ENCODE measurements at regions not wholly inside any gene's neighbourhood (a gene's known extent, or its start where the extent isn't known, plus 50 kb on each side); places are given as distances from the start of the nearest gene placed in this dataset.
"Not testable (repeated sequence)": the region's sequence is repeated elsewhere in the genome, so short reads cannot be mapped to it uniquely, and the experiment has no call there.

DNA sequence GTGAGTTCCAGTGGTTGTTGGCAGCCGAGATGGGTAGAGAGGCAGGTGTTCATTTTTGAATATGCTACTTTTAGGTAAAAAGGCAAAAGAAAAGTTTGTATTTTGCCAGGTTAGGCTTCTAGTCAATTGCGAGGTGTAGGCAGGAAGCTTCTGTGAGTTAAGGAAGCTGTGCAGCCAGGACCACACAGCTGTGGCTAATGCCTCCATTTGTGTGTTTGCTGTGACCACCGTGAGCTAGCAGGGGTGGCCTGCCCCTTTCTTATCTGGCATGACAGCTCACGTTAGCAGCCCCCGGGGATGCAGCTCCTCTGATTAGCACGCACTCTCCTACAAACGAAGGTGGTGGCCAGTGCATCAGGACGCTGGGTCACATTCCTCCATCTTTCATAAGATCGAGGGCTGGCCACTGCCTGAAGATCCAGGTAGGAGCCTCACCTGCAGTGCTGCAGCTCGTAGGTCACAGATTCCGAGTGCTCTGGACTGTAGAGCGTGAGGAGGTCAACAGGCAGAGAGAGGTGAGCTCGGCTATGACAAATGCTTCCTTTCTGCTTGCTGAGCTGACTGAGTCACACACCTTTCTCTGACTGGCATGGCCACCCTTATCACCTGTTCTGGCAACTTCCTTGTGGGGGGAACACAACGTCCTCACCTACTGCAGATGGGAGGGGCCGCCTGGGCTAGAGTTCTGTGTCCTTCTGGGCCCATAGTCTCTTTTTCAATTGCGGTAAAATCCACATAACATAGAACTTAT is 244.4 kb downstream of the HS3ST3B1 start:
- no peak overlapping the region for H3K4me3 ChIP-seq (replicated peaks; ENCODE audit: low read depth, low read length)
- TF ChIP-seq, protein P1, sequence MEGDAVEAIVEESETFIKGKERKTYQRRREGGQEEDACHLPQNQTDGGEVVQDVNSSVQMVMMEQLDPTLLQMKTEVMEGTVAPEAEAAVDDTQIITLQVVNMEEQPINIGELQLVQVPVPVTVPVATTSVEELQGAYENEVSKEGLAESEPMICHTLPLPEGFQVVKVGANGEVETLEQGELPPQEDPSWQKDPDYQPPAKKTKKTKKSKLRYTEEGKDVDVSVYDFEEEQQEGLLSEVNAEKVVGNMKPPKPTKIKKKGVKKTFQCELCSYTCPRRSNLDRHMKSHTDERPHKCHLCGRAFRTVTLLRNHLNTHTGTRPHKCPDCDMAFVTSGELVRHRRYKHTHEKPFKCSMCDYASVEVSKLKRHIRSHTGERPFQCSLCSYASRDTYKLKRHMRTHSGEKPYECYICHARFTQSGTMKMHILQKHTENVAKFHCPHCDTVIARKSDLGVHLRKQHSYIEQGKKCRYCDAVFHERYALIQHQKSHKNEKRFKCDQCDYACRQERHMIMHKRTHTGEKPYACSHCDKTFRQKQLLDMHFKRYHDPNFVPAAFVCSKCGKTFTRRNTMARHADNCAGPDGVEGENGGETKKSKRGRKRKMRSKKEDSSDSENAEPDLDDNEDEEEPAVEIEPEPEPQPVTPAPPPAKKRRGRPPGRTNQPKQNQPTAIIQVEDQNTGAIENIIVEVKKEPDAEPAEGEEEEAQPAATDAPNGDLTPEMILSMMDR (IDR thresholded peaks at IDR 0.05; ENCODE audit: low read depth, low read length, missing control alignments), result no peak
- no peak for DNase-seq (ENCODE audit: extremely low read depth, low read depth)

DNA sequence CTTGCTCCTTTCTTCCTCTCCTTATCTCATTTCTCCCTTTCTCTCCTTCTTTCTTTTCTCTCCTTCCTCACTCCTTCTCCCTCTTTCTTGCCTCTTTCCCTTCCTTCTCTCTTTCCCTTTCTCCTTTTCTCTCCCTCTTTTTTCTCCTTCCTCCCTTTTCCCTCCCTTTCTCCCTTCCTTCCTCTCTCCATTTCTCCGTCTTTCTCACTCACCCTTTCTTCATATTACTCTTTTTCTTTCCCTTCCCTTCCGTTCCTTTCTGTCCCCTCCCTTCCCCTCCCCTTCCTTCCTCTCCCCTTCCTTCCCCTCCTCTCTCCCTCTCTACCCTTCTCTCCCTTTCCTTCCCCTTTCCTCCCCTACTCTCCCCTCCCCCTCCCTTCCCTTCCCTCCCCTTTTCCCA is 240.8 kb downstream of the HS3ST3B1 start:
- no peak for DNase-seq (ENCODE audit: extremely low read depth, low read depth)
- no peak overlapping the region for H3K4me3 ChIP-seq (replicated peaks; ENCODE audit: low read depth, low read length)
- TF ChIP-seq, protein P1 (IDR thresholded peaks at IDR 0.05; ENCODE audit: low read depth, low read length, missing control alignments), result no peak

DNA sequence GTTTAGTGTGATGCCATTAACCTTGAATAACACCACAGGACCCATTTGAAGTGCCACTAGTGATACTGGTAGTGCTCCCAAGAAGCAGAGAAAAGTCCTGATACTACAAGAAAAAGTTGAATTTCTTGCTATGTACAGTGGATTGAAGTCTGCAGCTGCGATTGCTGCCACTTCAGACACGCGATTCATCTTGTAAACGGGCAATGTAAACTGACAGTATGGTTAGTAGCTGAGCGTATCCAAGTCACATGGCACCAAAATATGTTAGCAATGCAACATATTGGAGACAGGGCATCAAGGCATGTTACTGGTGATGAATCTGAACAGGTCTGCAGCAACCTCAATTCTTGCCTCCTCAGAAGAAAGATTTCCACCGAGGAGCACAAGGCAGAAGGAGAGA is 238.9 kb downstream of the HS3ST3B1 start:
- no peak overlapping the region for H3K4me3 ChIP-seq (replicated peaks; ENCODE audit: low read depth, low read length)

DNA sequence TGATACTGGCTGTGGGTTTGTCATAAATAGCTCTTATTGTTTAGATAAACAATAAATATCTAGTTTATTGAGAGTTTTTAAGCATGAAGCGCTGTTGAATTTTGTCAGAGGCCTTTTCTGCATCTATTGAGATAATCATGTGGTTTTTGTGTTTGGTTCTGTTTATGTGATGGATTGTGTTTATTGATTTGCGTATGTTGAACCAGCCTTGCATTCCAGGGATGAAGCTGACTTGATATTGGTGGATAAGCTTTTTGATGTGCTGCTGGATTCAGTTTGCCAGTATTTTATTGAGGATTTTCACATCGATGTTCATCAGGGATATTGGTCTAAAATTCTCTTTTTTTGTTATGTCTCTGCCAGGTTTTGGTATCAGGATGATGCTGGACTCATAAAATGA is 231.4 kb downstream of the HS3ST3B1 start:
- H3K4me3 ChIP-seq (replicated peaks; ENCODE audit: low read depth, low read length); DNase-seq (ENCODE audit: extremely low read depth, low read depth): not testable (repeated sequence)

More for the DNA sequence above, 238.9 kb downstream of the HS3ST3B1 start:
- no peak for DNase-seq (ENCODE audit: extremely low read depth, low read depth)
- TF ChIP-seq, protein P1 (IDR thresholded peaks at IDR 0.05; ENCODE audit: low read depth, low read length, missing control alignments), result no peak

DNA sequence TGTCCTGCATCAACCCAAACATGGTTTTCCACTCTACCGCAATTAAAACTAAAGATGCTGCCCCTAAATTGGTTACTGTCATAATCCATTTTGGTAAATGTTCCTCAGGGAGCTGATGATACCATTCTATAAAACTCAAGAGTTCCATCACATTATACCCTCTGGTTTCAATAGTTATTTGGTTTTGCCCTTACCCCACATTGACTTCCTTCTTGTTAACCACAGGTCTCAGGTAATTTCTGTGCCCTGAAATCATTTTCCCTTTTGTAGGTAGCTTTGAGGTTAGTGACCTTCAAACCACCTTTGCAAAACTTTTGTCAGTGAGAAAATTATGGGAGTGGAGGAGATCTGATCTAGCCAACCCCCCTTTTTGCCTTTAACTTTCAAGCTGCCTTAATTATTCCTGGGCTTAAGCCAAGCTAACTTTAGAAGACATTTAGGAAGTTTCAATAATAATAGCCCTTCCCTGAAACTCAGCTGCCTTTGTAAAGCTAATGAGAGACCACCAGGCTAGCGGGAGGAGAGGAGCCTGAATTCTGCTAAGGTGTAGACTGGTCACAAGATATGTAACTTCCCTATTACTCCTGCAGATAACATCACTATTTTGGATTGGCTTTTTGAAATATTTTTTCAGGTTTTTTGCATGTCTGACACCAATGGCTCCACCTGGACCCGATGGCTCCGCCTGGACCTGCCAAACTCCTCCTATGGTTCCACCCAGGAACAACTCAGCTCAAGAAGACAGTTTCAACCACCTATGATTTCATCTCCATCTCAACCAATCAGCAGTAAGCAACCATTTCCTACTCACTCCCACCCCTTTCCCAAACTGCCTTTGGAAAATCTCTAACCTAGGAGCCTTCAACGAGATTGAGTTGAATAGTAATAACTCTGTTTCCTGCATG is 224.9 kb downstream of the HS3ST3B1 start:
- DNase-seq (ENCODE audit: extremely low read depth, low read depth), result no peak
- TF ChIP-seq, protein P1 (IDR thresholded peaks at IDR 0.05; ENCODE audit: low read depth, low read length, missing control alignments), result no peak
- no peak overlapping the region for H3K4me3 ChIP-seq (replicated peaks; ENCODE audit: low read depth, low read length)

DNA sequence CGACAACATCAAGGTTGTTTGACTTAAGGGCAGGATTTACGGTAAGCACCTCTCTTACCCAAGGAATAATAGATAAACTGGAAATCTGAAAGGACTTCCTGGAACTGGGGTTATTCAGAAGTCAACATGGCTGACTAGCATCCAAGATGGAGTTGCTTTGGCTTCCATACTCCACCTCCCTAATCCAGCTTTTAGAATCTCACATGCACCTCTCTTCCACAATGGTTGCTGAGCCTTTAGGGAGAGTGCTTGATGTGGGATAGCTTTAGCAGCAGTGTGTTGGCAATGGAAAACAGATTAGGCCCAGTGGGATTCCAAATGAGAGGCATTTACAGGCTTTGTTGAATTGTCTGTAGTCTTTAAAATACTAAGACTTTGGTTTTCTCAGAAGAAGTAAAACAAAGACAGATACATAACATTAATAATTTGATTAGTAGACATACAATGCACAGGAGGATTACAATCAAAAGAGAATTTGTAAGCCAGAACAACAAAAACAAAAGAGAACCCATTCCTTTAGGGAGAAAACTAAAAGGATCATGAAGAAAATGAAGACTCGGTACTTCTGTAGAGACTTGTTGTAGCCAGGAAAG is 222.0 kb downstream of the HS3ST3B1 start:
- DNase-seq (ENCODE audit: extremely low read depth, low read depth), result no peak
- TF ChIP-seq, protein P1 (IDR thresholded peaks at IDR 0.05; ENCODE audit: low read depth, low read length, missing control alignments), result no peak
- no peak overlapping the region for H3K4me3 ChIP-seq (replicated peaks; ENCODE audit: low read depth, low read length)

DNA sequence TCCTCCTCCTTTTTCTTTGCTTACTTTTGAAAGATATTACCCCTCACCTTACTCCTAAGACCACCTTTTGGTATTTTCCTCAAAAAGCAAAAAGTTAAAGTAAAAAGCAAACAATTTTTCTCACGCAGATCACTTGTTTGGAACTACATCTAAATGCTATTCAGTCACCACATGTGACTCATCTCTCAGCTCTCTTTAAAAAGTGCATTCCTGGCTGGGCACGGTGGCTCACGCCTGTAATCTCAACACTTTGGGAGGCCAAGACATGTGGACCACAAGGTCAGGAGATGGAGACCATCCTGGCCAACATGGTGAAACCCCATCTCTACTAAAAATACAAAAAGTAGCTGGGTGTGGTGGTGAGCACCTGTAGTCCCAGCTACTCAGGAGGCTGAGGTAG is 218.0 kb downstream of the HS3ST3B1 start:
- not testable (repeated sequence) for DNase-seq (ENCODE audit: extremely low read depth, low read depth); H3K4me3 ChIP-seq (replicated peaks; ENCODE audit: low read depth, low read length)
